ENCODE measurements at regions not wholly inside any gene's neighbourhood (a gene's known extent, or its start where the extent isn't known, plus 50 kb on each side); places are given as distances from the start of the nearest gene placed in this dataset.
"Not testable (repeated sequence)": the region's sequence is repeated elsewhere in the genome, so short reads cannot be mapped to it uniquely, and the experiment has no call there.

GRCh38 chr3:153528473-153528872 lies 366.4 kb downstream of the RAP2B start:
- DNase-seq = no peak
- Histone ChIP-seq H3K9me3 (peaks cover 5% of the 10 kb centered on the region), H3K4me3 (no peak overlapping the region), H3K27me3 (ENCODE audit: low read depth) (no peaks in the 10 kb centered on the region), H3K4me1 (no peaks in the 10 kb centered on the region), H3K27ac (no peak overlapping the region), H3K36me3 (no peaks in the 10 kb centered on the region)
- no peak for TF ChIP-seq CTCF (IDR thresholded peaks at IDR 0.05)
- ATAC-seq = no peak
- intact Hi-C loops (cut with DNase I) = no loop called here

GRCh38 chr3:153539263-153539662 lies 377.2 kb downstream of the RAP2B start:
- Histone ChIP-seq H3K27ac (no peak overlapping the region), H3K9me3 (no peaks in the 10 kb centered on the region), H3K4me1 (no peaks in the 10 kb centered on the region), H3K27me3 (ENCODE audit: low read depth) (no peaks in the 10 kb centered on the region), H3K4me3 (no peak overlapping the region), H3K36me3 (no peaks in the 10 kb centered on the region)
- no peak for DNase-seq
- no peak for ATAC-seq
- intact Hi-C loops (cut with DNase I) = no loop called here
- TF ChIP-seq CTCF (IDR thresholded peaks at IDR 0.05) = no peak

GRCh38 chr3:153545471-153545870 lies 383.4 kb downstream of the RAP2B start:
- no peak for ATAC-seq
- no peaks in the 10 kb centered on the region for H3K9me3 ChIP-seq
- H3K27me3 ChIP-seq (ENCODE audit: low read depth) = no peaks in the 10 kb centered on the region
- no peaks in the 10 kb centered on the region for H3K4me1 ChIP-seq
- no peak overlapping the region for H3K4me3 ChIP-seq
- intact Hi-C loops (cut with DNase I) = no loop called here
- no peaks in the 10 kb centered on the region for H3K36me3 ChIP-seq
- no peak for DNase-seq
- H3K27ac ChIP-seq = no peak overlapping the region
- TF ChIP-seq CTCF (IDR thresholded peaks at IDR 0.05) = no peak

- no peak for DNase-seq
- H3K36me3 ChIP-seq = no peaks in the 10 kb centered on the region
- H3K27me3 ChIP-seq (ENCODE audit: low read depth) = no peaks in the 10 kb centered on the region
- ATAC-seq = no peak
- H3K4me1 ChIP-seq = no peaks in the 10 kb centered on the region
- no peak overlapping the region for H3K27ac ChIP-seq
- no peak for TF ChIP-seq CTCF (IDR thresholded peaks at IDR 0.05)
- no peak overlapping the region for H3K4me3 ChIP-seq
- intact Hi-C loops (cut with DNase I) = no loop called here
- H3K9me3 ChIP-seq = no peaks in the 10 kb centered on the region
Measured at GRCh38 chr3:153547970-153548369, 385.9 kb downstream of the RAP2B start.

GRCh38 chr3:153549686-153550085 lies 387.7 kb downstream of the RAP2B start:
- H3K4me3 ChIP-seq; H3K27ac ChIP-seq; ATAC-seq; intact Hi-C loops (cut with DNase I); H3K4me1 ChIP-seq; H3K9me3 ChIP-seq; H3K36me3 ChIP-seq; H3K27me3 ChIP-seq (ENCODE audit: low read depth); DNase-seq: not testable (repeated sequence)

GRCh38 chr3:153551536-153552285 lies 389.7 kb downstream of the RAP2B start:
- intact Hi-C loops (cut with DNase I) = no loop called here
- H3K36me3 ChIP-seq = no peaks in the 10 kb centered on the region
- no peaks in the 10 kb centered on the region for H3K9me3 ChIP-seq
- H3K4me1 ChIP-seq = no peaks in the 10 kb centered on the region
- no peaks in the 10 kb centered on the region for H3K27me3 ChIP-seq (ENCODE audit: low read depth)
- no peak for TF ChIP-seq CTCF (IDR thresholded peaks at IDR 0.05)
- no peak for ATAC-seq
- no peak overlapping the region for H3K4me3 ChIP-seq
- no peak for DNase-seq
- no peak overlapping the region for H3K27ac ChIP-seq
